HG02840 (cell line): ENCODE measurements at regions not wholly inside any gene's neighbourhood (a gene's known extent, or its start where the extent isn't known, plus 50 kb on each side); places are given as distances from the start of the nearest gene placed in this dataset.
"Not testable (repeated sequence)": the region's sequence is repeated elsewhere in the genome, so short reads cannot be mapped to it uniquely, and the experiment has no call there.

Experiments
- ATAC-seq: cut with Tn5 transposase; IDR thresholded peaks from one replicate; pipeline ENCODE4 v1.9.1; 2021; ENCODE audit warnings: mild to moderate bottlenecking, moderate library complexity, moderate number of reproducible peaks; ENCODE audit not compliant: unreplicated experiment, low FRiP score

DNA sequence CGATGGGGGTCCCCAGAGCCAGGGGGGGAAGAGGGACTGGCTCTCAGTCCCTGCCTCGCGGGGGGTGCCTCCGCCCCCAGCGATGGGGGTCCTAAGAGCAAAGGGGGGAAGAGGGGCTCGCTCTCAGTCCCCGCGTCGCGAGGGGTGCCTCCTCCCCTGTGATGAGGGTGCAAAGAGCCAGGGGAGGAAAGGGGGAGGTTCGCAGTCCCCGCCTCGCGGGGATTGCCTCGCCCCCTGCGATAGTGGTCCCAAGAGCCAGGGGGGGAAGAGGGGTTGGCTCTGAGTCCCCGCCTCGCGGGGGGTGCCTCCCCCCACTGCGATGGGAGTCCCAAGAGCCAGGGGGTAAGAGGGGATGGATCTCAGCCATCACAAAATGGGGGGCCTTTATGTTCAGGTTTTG is 168.5 kb downstream of the ATP6V0E2 start:
- not testable (repeated sequence) for ATAC-seq

DNA sequence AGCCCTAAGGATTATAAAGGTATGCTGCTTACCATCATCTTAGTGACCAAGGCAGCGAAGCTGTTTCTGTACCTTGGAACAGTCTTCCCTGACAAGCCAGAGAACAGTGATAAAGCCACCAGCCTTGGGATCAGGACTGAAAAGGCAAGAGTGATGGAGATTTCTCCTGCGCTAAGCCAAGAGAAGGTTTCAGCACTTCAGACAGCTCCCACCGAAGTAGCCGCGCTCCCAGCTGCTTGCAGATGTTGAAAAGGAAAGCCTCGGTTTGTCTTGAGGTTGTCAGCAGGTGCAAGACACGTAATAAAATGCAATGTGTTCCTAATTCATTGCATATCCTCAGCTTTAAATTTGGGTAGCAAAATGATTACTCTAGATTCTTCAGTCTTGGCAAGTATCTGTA is 171.0 kb downstream of the ATP6V0E2 start:
- ATAC-seq = not testable (repeated sequence)

DNA sequence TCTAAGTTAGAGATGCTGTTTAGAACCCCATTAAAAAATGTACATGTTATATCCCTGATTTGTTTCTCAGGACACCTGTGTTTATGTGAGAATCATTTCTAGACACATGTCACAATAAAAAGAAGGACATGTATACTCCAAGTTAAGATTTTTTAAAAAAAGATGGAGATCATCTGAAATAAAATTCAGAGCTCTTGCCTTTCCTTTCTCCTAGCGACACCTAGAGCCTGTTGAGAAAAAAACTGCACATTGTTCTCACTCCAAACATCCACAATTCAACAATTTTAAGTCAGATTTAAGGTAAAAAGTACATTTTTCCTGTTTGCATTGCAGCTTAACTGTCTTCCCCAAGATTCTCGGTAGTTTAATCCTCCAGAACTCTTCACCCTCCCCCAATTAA is 171.8 kb downstream of the ATP6V0E2 start:
- ATAC-seq = not testable (repeated sequence)

DNA sequence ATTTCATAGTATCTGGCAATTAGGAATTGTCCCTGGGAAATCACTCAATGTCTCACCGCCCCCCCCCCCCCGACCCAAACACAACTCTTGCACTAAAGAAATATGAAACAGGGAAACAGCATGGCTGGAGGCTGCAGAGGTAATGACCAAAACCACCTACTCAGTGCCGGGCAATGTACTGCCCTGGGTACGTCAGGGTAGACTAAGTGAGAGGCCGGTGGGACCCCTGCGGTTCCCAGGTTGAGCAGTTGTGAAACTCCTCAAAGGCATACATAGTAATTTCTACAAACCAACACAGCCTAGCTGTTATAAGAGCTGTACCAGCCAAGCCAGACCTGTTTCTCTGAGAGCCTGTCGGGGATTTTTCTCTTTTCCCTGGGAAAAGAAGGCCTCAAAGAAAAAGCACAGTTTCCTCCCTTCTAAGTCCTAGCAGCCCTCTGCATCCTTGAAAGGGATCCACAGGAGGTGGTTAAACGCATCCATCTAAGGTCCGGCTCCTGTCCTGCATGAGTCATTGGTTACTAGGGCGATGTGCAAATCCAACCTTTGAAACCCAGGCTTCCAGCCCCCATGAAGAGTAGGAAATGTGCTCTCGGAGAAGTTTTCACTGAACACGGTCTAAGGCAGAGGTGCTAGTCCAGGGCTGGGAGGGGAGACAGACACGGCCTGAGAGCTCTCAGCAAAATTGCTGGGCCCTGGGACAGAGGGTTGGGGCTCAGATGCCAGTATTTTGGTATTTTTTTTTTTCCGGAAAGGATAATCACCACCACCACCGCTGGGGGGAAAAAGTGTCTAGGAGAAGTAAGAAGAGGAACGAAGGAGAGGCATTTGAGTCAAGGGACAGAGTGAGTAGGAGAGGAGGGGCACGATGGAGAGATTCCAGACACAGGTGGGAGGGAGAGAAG is 172.8 kb downstream of the ATP6V0E2 start:
- not testable (repeated sequence) for ATAC-seq

DNA sequence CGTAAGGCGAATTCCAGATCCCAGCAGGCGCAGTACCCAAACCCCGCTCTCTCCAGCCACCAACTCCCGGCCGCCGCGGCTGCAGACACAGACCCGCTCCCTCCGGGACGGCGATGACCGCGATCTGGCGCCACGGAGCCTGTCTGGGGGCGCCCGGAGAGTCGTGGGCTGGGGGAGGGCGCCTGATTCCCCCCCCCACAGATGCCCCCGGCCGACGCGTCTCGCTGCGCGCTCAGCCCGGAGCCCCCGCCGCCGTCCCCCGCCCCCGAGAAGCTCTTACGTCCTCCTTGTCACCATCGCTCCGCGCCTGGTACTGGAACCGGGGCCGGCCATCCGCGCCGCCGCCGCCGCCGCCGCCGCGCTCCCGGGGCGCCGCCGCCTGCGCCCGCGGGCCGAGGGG is 173.6 kb downstream of the ATP6V0E2 start:
- ATAC-seq = not testable (repeated sequence)

DNA sequence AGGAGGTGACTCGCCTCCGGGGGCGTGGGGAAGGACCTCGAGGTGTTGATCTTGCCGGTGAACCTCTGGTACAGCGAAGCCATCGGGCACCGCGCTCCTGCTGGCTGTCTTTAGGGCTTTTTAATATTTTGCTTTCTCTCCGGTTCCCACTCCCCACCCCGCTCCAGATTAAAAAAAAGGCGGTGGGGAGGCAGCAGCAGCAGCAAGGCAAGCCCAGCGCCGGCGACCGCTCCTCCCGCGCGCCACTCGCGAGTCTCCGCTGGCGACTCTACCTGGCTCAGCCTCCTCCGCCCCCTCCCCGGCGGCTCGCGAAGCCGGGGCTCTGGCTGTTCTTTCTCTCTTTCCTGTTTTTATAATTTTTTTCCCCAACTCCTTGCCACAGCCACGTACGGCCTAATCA is 174.0 kb downstream of the ATP6V0E2 start:
- not testable (repeated sequence) for ATAC-seq

DNA sequence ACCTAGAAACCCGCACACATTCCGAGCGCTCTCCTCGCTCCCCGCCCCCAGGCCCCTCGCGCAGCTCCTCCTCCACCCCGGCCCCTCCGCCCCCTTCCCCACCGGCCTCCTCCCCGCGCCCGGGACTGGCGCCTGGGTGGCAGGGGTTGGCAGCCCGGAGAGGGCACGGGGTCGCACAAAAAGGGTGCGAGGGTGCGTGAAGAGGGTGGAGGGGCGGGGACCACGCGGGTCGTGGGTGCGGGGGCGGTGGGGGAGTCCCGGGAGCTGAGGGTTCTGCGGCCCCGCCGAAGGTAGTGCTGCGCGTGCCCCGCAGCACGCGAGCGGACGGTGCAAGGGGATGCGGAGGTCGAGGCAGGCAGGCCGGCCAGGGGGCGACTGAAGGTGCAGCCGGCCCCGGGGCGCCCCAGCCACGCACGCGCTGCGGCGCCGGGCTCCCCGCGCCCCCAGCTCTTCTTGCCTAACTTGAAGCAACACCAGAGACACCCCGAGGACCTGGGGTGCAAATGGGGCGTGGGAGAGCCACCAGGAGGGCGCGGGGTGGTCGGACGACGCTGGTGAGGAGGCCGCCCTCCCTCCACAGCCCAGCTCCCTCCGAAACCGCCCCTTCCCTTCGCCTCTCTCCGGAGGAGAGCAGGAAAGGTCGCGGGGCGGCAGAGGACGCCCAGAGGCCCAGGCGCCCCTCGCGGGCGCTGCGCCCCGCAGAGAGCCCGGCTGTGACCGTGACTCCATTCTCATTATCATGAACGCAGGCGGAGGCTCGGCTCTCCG is 174.7 kb downstream of the ATP6V0E2 start:
- ATAC-seq = not testable (repeated sequence)

DNA sequence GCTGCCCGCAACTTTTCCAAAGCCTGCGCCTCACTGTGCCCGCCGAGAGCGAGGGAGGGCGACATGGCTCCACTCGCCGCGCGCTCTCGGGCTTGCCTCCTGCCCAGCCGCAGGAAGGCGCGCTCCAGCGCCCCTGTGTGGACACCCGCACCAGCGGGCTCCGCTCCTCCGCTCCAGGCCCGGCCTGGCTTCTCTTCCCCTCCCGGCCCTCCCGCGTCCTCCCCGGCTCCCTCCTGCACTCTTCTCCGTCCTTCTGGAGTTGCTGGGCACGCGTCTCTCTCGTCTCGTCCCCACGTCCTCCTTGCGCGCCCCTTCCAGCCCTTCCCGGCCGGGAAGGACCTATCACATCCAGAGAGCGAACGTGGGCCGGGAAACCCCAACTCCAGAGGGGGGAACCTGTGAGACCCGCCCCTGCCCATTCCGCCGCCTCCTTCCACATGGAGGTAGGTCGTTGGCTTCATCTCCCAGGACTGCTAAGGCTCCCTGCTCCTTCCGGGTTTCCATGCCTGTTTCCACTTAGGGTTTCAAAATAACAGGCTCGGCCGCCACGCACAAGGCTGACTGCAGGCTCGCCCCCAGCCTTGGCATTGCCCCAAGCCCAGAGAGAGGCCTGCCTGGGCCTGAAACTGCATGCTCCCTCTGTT is 175.4 kb downstream of the ATP6V0E2 start:
- not testable (repeated sequence) for ATAC-seq

DNA sequence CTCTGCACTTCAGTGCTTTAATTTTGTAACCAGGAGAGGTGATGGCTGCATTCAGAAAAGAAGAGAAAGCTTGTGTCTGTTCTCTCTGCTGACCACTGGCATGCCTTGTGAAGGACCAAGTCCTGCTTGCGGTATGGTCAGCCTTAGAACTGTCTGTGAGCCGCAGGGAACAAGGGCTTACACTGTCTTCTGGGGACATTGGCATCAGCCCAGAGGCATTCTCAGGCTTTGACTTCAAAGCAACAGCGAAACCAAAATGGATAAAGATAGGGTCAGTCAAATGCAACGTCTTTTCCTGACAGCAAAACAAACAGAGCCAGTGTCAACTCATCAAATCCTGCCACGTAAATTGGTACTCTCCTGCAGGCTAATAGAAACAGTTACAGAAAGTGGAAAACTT is 179.6 kb downstream of the ATP6V0E2 start:
- not testable (repeated sequence) for ATAC-seq

DNA sequence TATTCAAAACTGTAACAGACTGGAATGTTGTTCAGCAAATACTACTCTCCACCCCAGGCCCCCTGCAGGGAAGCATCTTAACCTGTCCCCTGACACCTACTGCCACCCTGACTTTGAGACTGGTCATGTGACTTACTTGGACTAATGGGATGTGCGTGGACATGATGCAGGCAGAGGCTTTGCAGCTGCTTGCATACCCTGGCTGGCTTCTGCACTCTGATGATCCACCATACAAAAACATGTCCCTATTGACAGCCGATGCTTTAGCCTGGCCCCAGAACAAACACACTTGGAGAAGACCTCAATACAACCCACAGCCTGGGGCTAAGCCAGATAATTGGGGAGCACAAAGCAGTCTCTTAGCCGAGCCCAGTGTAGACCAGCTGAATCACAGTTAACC is 180.5 kb downstream of the ATP6V0E2 start:
- ATAC-seq = not testable (repeated sequence)

DNA sequence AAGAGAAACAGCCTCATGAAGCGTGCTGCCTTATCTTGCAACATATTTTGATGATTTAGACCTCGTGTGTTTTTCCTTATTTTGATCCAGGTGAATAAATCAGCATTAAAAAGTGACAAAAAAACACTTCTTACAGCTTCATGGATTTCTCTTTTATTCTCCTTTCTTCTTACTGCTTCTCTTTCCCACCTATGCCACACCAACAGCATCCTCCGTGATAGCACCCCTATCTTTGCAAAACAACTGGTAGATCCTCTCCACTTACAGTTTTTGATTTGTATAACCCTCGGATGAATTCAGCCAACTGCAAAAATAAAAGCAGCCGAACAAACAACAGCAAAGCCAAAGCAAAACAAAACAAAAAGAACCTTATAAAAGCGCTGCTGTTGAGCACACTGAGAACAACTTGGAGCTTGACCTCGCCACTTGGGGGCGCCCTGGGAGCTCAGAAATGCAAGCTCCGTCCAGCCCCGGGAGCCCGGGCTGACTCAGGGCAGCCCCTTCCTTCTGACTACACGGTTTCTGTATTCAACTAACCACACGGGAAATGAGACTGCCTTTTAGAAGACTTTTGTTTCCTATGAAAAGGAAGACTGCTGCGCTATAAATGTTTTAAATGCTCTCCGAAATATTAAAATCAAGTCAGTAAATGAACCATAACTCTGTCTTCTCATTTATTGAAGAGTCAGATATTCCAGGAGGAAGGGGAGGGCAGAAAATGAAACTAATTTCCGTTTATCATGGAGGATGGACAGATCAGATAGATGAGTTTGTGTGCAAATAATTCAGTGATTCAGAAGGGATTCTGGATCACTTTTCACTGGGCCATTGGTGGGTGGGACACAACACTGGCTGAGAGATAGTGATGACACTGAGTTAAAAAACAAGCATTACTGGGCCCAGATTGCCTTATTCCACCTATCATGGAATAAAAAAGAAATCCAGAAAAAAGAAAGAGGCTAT is 186.8 kb downstream of the ATP6V0E2 start:
- ATAC-seq = peak; percentile 89

DNA sequence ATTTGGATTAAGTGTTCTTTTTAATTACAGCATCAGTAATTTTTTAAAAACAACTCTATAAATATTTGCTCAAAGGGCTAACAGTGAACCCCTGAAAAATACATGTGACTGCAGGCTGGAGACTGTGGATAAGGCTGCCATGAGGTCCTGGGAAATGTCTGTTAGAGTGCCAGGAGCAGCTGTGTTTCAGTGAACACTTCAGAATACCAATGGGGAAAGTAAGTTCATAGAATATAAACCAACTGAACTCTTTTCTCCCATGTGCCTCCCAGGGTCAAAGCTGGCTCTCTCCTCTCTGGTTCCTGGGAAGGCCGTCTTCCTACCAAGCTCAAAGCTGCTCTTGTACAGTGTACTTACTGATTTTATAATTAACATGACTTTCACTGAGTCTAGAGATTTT is 189.4 kb downstream of the ATP6V0E2 start:
- not testable (repeated sequence) for ATAC-seq

DNA sequence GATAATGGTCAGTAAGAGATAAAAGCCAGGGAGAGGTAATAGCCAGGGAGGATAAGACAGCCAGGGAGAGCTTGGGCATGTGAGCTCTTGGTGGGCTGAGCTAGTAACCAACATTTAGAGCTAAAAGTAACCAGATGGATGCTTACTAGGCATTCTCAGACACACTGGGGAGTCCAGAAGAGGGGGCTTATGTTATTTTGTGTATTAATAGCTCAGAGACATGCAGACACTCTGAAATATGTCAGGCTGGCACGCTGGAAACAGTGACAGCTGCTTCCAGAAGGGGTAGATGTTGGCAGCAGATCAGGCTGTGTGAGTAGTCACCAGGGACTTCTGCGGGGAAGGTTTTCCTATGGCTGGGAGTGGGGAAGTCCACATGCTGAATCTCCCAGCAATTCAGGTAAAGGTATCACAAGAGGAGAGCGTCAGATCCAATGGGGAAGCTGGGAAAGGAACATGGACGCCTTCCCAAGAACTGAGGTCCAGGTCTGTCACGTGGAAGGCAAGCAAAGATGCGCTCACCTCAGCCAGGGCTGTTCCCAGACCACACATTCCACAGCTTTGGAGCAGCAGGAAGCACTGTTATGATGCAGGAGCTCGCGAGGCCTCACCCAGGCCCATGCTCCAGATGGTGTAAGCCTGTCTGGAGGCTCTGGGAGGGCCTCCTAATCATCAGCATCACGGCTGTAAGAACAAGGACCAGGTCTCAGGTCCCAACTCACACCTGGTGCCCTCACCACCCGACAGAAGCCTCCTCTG is 196.0 kb downstream of the ATP6V0E2 start:
- ATAC-seq = not testable (repeated sequence)

DNA sequence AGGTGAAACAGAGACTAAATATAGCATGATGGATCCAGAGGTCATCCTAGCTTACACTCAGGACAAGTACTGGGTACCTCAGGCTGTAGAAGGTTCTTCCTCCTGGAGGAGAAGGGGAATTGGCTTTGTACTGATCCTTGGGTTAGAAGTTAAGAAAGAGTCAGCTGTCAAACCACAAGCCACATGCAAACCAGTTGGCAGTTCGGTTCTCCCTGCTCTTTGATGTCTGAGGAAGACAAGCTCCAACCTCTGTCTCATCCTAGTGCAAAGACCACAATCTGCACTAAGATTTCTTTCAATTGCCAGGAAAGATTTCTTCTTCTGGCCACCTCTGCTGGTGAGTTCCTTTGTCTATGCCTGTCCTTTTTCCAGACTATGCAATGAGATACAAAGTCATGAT is 203.8 kb downstream of the ATP6V0E2 start:
- not testable (repeated sequence) for ATAC-seq

DNA sequence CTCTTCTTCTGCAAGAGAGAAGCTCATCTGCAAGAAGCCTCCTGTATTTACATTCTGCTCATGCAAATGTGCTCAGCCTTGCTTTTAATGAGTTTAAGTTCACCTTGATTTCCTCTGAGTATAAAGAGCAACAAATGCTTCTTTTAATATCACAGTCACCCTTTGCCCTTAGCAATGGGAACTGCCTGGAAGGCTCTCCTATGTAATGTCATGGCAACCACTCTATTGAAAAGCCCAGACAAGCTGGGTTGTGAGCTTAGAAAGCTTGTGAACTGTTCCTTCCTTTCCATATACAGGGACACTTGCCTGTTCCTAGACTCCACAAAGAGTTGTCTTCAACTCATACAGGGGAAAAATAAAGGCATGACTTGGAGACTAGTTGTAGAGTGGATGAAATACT is 208.1 kb downstream of the ATP6V0E2 start:
- ATAC-seq = not testable (repeated sequence)

DNA sequence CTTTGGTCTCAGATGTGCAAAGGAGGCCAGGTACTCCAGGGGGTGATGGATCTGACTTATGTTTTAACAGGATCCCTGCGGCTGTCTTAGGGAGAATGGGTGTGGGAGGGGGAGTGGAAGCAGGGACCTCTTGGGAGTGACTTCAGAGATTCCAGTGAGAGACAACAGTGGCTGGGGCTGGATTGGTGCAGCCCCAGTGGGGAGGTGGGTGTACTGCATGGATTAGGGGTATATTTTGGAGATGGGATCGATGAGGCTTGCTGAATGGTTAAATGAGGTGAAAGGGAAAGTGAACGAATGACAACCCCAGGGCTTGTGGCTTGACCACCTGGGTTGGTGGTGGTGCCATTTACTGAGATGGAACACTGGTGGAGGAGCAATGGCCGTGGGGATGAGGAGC is 211.0 kb downstream of the ATP6V0E2 start:
- not testable (repeated sequence) for ATAC-seq

DNA sequence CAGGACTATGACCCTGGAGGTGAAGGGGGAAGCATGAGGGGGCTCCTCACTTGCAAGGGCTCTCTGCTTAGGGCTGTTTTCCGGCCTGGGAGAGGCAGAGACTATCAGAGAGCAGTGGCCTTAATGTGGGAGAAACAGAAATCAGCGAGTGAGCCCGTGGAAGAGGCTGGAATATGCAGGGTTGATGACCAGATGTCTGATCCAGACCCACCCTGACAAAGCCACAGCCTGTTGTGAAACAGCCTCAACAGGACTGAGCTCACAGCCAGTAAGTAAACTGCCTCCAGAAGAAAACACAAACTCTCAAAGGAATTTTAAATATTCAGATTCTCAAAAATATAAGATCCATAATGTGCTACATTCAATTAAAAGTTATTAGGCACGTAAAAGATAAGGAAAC is 213.7 kb downstream of the ATP6V0E2 start:
- not testable (repeated sequence) for ATAC-seq

DNA sequence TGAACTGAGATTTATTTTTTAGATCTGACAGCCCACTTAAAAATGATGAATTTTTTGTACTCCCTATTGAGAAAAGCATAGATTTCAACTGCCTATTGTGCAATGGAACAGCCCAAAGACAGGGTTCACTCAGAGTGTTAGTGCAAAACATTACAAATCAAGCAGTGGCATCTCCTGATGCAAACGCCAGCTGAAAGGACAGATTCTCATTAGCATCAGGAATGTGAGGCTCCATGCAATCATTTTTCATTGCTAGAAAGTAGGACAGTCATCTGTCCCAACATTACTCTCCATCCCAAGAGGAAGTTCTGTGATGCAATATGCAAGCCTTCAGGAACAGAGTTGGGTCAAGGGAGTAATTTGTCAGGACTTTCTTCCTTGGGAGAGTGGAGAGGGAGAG is 215.4 kb downstream of the ATP6V0E2 start:
- ATAC-seq = not testable (repeated sequence)

DNA sequence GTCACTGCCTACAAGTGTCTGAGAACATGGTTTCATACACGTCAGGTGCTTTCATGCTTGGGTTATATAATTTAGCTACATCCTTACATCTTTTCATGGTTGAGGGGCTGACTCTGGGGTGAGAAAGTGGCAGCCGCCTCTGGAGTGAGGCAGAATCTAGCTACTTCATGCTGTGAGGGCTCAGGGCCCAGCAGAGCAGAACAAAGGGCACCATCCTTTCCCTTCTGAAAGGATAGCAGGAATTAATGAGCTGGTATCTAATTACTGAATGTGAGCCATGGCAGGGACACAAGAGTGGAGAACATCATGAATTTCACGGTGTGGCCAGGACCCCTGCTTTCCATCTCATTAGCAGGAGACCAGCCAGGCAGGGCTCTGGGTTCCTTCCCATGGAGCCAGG is 217.0 kb downstream of the ATP6V0E2 start:
- not testable (repeated sequence) for ATAC-seq
